H1 (cell line): ENCODE measurements at regions not wholly inside any gene's neighbourhood (a gene's known extent, or its start where the extent isn't known, plus 50 kb on each side); places are given as distances from the start of the nearest gene placed in this dataset.

Experiments
- RAD21 ChIP-seq, 2 experiments: IDR thresholded peaks in 1 of 2; conservative IDR thresholded peaks in 1 of 2; 2 replicates each; pipeline ENCODE4 v1.6.1; 2011; ENCODE audit warnings: low read depth in 2 of 2, low read length in 2 of 2, improper control_type of control experiment in 1 of 2, inconsistent platforms in 1 of 2, mild to moderate bottlenecking in 1 of 2, moderate library complexity in 1 of 2
- SAP30 ChIP-seq: fragments of 300-600 bp; sonication (generic); IDR thresholded peaks from 2 replicates; pipeline ENCODE4 v1.7.1; 2012; ENCODE audit warnings: low read length, moderate library complexity, mild to moderate bottlenecking, inconsistent platforms; ENCODE audit not compliant: insufficient read depth, insufficient replicate concordance
- SIX5 ChIP-seq: IDR thresholded peaks from 2 replicates; pipeline ENCODE4 v1.6.1; 2011; ENCODE audit warnings: mild to moderate bottlenecking, low read depth, low read length

DNA sequence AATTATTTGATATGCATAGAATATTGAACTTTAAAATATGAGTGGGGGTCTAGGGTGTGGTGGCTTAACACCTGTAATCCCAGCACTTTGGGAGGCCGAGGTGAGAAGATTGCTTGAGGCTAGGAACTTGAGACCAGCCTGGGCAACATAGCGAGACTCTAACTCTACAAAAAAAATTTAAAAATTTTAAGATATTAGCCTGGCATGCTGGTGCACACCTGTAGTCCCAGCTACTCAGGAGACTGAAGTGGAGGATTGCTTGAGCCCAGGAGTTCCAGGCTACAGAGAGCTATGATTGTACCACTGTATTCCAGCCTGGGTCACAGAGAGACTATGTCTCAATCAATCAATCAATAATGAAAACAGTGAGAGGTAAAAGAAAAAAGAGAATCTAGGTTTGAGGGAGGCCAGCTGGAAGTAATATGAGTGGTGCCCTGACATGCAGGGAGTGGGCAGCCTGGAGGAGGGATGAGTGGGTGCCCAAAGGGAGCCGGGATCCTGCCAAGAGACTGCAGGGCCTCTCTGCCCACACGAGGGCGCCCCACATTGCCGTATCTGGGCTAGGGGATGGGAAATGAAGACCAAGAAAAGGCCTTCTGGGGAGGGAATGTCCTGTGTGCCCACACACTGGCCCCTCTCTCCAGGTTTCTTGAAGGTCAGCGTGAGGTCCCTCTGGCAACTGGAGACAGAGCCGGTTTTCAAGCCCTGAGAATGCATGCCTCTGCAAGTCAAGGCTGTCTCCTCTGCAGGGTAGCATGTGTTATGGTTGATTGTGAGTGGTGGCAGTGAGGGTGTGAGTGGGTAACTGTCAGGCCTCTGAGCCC is 93.9 kb upstream of the PPM1J start (continued):
- TF ChIP-seq RAD21 (IDR thresholded peaks at IDR 0.05 in 1 of 2, conservative IDR thresholded peaks at IDR 0.05 in 1 of 2; ENCODE audit: low read depth in 2 of 2, low read length in 2 of 2) (peak; percentile 93 to 96), SAP30 (no peak), SIX5 (no peak)
